ENCODE measurements at regions not wholly inside any gene's neighbourhood (a gene's known extent, or its start where the extent isn't known, plus 50 kb on each side); places are given as distances from the start of the nearest gene placed in this dataset.

- CTCF ChIA-PET = no interaction called here
- intact Hi-C loops (cut with micrococcal nuclease) = no loop called here
- no peak overlapping the region for H3K4me3 Mint-ChIP-seq
These were observed 202.3 kb downstream of the LTN1 start for GRCh38 chr21:28790335-28790734.

GRCh38 chr21:28789523-28789922, 203.2 kb downstream of the LTN1 start:
- DNase-seq = no peak
- Mint-ChIP-seq H3K9me3 (peaks cover 11% of the 10 kb centered on the region), H3K36me3 (ENCODE audit: low read depth) (peaks cover 9% of the 10 kb centered on the region), H3K4me1 (no peaks in the 10 kb centered on the region), H3K27ac (no peak overlapping the region), H3K4me3 (no peak overlapping the region), H3K27me3 (no peaks in the 10 kb centered on the region)
- intact Hi-C loops (cut with micrococcal nuclease) = no loop called here
- TF ChIP-seq CTCF (IDR thresholded peaks at IDR 0.05) = no peak
- no peak for ATAC-seq (ENCODE audit: low read depth)
- ChIA-PET CTCF (no interaction called here), POLR2A (no interaction called here)

More at GRCh38 chr21:28790335-28790734, 202.3 kb downstream of the LTN1 start:
- no peak overlapping the region for H3K27ac Mint-ChIP-seq
- no peaks in the 10 kb centered on the region for H3K4me1 Mint-ChIP-seq
- DNase-seq = no peak
- H3K27me3 Mint-ChIP-seq = no peaks in the 10 kb centered on the region
- POLR2A ChIA-PET = no interaction called here
- no peak for ATAC-seq (ENCODE audit: low read depth)
- peaks cover 7% of the 10 kb centered on the region for H3K9me3 Mint-ChIP-seq
- no peak for TF ChIP-seq CTCF (IDR thresholded peaks at IDR 0.05)
- H3K36me3 Mint-ChIP-seq (ENCODE audit: low read depth) = peaks cover 1% of the 10 kb centered on the region

- H3K4me3 Mint-ChIP-seq = no peak overlapping the region
- H3K27me3 Mint-ChIP-seq = no peaks in the 10 kb centered on the region
- TF ChIP-seq CTCF (IDR thresholded peaks at IDR 0.05) = no peak
- ChIA-PET CTCF (no interaction called here), POLR2A (no interaction called here)
- H3K9me3 Mint-ChIP-seq = peaks cover 11% of the 10 kb centered on the region
- intact Hi-C loops (cut with micrococcal nuclease) = no loop called here
- no peaks in the 10 kb centered on the region for H3K4me1 Mint-ChIP-seq
- DNase-seq (no peak), ATAC-seq (ENCODE audit: low read depth) (no peak)
- H3K36me3 Mint-ChIP-seq (ENCODE audit: low read depth) = peaks cover 10% of the 10 kb centered on the region
- no peak overlapping the region for H3K27ac Mint-ChIP-seq
These were observed 204.6 kb downstream of the LTN1 start for GRCh38 chr21:28788030-28788429.

GRCh38 chr21:28783641-28784185, 209.0 kb downstream of the LTN1 start:
- ChIA-PET POLR2A (interaction anchor here (0.7 kb wide), 1 partner anchor 896 kb away, joined by 4 read pairs; no protein-coding TSS in a partner anchor), CTCF (no interaction called here)
- intact Hi-C loops (cut with micrococcal nuclease) = no loop called here
- H3K27me3 Mint-ChIP-seq = no peaks in the 10 kb centered on the region
- no peaks in the 10 kb centered on the region for H3K4me1 Mint-ChIP-seq
- DNase-seq (no peak), ATAC-seq (ENCODE audit: low read depth) (no peak)
- no peak overlapping the region for H3K27ac Mint-ChIP-seq
- peaks cover 10% of the 10 kb centered on the region for H3K36me3 Mint-ChIP-seq (ENCODE audit: low read depth)
- no peak for TF ChIP-seq CTCF (IDR thresholded peaks at IDR 0.05)
- H3K4me3 Mint-ChIP-seq = no peak overlapping the region
- peaks cover 11% of the 10 kb centered on the region for H3K9me3 Mint-ChIP-seq

- TF ChIP-seq CTCF (IDR thresholded peaks at IDR 0.05) = no peak
- Mint-ChIP-seq H3K4me3 (no peak overlapping the region), H3K27ac (no peak overlapping the region), H3K27me3 (no peaks in the 10 kb centered on the region), H3K4me1 (no peaks in the 10 kb centered on the region), H3K36me3 (ENCODE audit: low read depth) (peaks cover 10% of the 10 kb centered on the region), H3K9me3 (peaks cover 11% of the 10 kb centered on the region)
- intact Hi-C loops (cut with micrococcal nuclease) = no loop called here
- ChIA-PET CTCF (no interaction called here), POLR2A (no interaction called here)
- no peak for ATAC-seq (ENCODE audit: low read depth)
- DNase-seq = no peak
These were observed 210.9 kb downstream of the LTN1 start for GRCh38 chr21:28781602-28782276.

All from activated B cell treated with CpG ODN at 0.5 μM for 24 hours (primary cell).